ENCODE measurements at regions not wholly inside any gene's neighbourhood (a gene's known extent, or its start where the extent isn't known, plus 50 kb on each side); places are given as distances from the start of the nearest gene placed in this dataset.
"Not testable (repeated sequence)": the region's sequence is repeated elsewhere in the genome, so short reads cannot be mapped to it uniquely, and the experiment has no call there.

DNA sequence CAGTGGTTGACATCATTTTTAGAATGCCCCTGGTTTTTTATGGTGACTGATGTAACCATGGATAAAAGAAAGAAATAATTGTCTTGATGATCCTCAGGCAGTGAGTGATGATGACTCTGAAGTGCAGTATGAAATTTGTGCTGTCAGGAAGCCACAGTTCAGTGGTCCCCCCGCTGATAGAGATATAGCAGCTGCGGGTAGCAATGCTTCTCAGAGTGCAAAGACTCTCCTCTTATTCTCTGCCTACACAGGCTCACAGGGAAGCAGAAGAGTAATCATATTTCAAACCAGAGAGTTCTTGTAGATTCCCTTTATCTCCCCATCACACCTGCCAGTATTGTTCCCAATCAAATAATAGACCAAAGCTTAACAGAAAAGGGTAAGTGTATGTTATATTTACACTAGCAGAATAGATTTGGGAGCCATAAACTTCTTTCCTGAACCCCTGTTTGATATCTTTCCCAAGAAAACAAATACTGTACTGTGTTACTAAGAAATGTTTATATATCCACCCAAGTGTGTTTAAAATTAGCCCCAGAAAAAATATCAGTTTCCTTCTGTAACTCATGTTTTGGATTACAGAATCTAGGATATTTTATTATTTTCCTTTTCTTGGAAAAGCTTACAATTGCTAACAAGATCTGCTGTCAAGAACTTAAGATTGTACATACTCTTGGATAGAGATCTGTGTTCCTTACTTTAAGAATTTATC, 1817.4 kb upstream of the FLRT2 start:
- peaks cover 5 to 10% of the 10 kb centered on the region in 2 donors for H3K9me3 Mint-ChIP-seq
- DNase-seq = no peak

DNA sequence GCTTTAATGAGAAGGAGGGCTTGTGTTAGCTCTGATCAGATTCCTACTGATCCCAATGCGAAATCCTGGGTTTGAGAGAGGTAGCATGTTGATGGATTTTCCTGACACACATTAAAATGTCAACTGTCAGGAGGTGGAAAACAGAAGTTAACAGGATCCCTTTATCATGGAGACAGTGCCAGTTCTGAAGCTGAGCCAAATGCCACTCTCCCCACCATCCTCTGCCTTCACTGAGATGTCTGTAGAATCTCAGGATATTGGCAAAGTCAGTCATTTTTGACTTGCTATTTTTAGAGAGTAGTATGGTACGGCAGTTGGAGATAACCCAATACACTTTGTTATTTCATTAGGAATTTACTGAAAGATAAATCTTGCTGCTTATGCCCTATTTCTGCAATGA, 1816.2 kb upstream of the FLRT2 start:
- Mint-ChIP-seq H3K27me3 (ENCODE audit: low read depth) (no peaks in the 10 kb centered on the region), H3K9me3 (peaks cover 5 to 9% of the 10 kb centered on the region in 2 donors)

More for the DNA sequence above, 1817.4 kb upstream of the FLRT2 start:
- Mint-ChIP-seq H3K27ac (no peak overlapping the region), H3K36me3 (ENCODE audit: insufficient read depth in 2 of 2) (no peaks in the 10 kb centered on the region), H3K4me1 (ENCODE audit: low read depth) (no peaks in the 10 kb centered on the region), H3K4me3 (no peak overlapping the region), H3K27me3 (ENCODE audit: low read depth) (no peaks in the 10 kb centered on the region)
- no peak for ATAC-seq (replicated peaks in 1 of 2)

DNA sequence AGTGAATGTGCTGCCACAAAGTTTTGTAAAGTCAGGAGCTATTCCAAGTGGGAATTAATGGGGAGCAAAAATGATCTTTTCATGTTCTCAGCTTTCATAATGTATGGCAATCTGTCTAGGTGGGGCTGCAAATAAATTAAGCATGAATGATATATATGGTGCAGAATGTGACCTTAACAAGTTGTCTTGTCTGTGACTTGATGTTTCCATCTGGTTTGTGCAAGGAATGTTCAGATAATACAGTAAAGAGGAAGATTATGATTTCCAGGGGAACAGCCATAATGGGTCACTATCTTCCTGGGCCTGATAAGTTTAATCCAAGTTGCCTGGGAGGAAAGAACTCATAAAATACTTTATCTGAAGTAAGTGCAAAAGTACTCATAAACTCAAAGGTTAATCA, 1815.8 kb upstream of the FLRT2 start:
- Mint-ChIP-seq H3K27ac (no peak overlapping the region), H3K4me1 (ENCODE audit: low read depth) (no peaks in the 10 kb centered on the region), H3K36me3 (ENCODE audit: insufficient read depth in 2 of 2) (no peaks in the 10 kb centered on the region), H3K4me3 (no peak overlapping the region), H3K9me3 (peaks cover 5 to 7% of the 10 kb centered on the region in 2 donors), H3K27me3 (ENCODE audit: low read depth) (no peaks in the 10 kb centered on the region)
- no peak for ATAC-seq (replicated peaks in 1 of 2)
- no peak for DNase-seq

More for the DNA sequence above, 1816.2 kb upstream of the FLRT2 start:
- no peak for ATAC-seq (replicated peaks in 1 of 2)
- no peak overlapping the region for H3K4me3 Mint-ChIP-seq
- no peaks in the 10 kb centered on the region for H3K4me1 Mint-ChIP-seq (ENCODE audit: low read depth)
- no peaks in the 10 kb centered on the region for H3K36me3 Mint-ChIP-seq (ENCODE audit: insufficient read depth in 2 of 2)
- DNase-seq = no peak
- no peak overlapping the region for H3K27ac Mint-ChIP-seq

DNA sequence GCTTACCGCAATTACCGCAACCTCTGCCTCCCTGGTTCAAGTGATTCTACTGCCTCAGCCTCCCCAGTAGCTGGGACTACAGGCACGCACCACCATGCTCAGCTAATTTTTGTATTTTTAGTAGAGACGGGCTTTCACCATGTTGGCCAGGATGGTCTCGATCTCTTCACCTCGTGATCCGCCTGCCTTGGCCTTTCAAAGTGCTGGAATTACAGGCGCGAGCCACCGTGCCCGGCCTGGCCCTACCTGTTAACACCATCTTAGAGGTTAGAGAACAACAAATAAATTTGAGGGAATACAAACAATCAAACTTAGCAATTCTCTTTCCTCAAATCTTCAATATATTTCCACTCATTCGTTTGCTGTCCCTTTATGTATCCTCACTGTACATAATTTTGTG, 1810.5 kb upstream of the FLRT2 start:
- not testable (repeated sequence) for H3K36me3 Mint-ChIP-seq (ENCODE audit: insufficient read depth in 2 of 2); H3K9me3 Mint-ChIP-seq; H3K4me3 Mint-ChIP-seq; DNase-seq; H3K27me3 Mint-ChIP-seq (ENCODE audit: low read depth); H3K4me1 Mint-ChIP-seq (ENCODE audit: low read depth); ATAC-seq (replicated peaks in 1 of 2); H3K27ac Mint-ChIP-seq

DNA sequence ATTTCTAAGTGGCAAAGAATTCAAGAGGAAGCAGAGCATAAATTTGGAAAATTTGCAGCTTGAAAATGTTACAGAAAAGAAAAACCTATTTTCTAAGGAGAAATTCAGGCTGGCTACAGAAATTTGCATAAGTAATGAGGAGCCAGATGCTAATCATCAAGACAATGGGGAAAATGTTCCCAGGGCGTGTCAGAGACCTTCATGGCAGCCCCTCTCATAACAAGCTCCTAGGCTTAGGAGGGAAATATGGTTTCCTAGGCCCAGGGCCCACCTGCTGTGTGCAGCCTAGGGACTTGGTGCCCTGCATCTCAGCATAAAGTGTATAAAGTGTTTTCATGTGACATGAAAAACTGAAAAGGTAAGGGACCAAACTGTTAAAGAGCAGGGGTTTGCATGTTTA, 1796.3 kb upstream of the FLRT2 start:
- H3K9me3 Mint-ChIP-seq = peaks cover 17 to 21% of the 10 kb centered on the region in 2 donors
- no peaks in the 10 kb centered on the region for H3K27me3 Mint-ChIP-seq (ENCODE audit: low read depth)
- peaks cover 0 to 1% of the 10 kb centered on the region in 2 donors for H3K36me3 Mint-ChIP-seq (ENCODE audit: insufficient read depth in 2 of 2)
- ATAC-seq (replicated peaks in 1 of 2) = no peak
- DNase-seq = no peak
- no peaks in the 10 kb centered on the region for H3K4me1 Mint-ChIP-seq (ENCODE audit: low read depth)
- H3K4me3 Mint-ChIP-seq = no peak overlapping the region
- no peak overlapping the region for H3K27ac Mint-ChIP-seq

DNA sequence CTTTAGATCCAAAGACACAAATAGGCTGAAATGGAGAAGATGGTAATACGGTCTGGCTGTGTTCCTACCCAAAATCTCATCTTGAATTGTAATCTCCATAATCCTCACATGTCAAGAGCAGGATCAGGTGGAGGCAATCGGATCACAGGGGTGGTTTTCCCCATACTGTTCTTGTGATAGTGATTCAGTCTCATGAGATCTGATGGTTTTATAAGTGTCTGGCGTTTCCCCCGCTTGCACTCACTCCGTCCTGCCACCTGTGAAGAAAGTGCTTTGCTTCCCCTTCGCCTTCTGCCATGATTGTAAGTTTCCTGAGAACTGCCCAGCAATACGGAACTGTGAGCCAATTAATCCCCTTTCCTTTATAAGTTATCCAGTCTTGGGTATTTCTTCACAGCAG, 1795.5 kb upstream of the FLRT2 start:
- Mint-ChIP-seq H3K27ac (no peak overlapping the region), H3K27me3 (ENCODE audit: low read depth) (no peaks in the 10 kb centered on the region), H3K9me3 (peaks cover 17 to 21% of the 10 kb centered on the region in 2 donors), H3K4me3 (no peak overlapping the region), H3K4me1 (ENCODE audit: low read depth) (no peaks in the 10 kb centered on the region), H3K36me3 (ENCODE audit: insufficient read depth in 2 of 2) (peaks cover 0 to 1% of the 10 kb centered on the region in 2 donors)
- no peak for ATAC-seq (replicated peaks in 1 of 2)
- no peak for DNase-seq

DNA sequence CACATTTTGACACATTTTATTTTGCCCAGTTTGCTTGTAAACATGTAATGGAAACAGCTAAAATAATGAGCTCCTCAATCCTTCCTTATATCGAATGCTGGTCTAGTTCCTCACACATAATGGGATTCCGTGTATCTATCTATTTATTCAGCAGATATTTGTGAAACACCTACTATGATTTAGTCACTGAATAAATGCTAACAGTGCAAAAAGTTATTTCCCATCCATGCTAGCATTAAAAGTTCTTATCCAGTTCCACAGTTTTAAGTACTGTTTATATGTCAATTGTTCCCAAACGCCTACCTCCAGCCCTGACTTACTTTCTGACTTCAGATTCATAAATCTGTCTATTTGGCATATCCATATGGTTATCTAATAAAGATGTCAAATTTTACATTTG, 1788.7 kb upstream of the FLRT2 start:
- Mint-ChIP-seq H3K4me1 (ENCODE audit: low read depth) (no peaks in the 10 kb centered on the region), H3K36me3 (ENCODE audit: insufficient read depth in 2 of 2) (no peaks in the 10 kb centered on the region), H3K27ac (no peak overlapping the region), H3K4me3 (no peak overlapping the region), H3K27me3 (ENCODE audit: low read depth) (no peaks in the 10 kb centered on the region), H3K9me3 (peaks cover 3 to 9% of the 10 kb centered on the region in 2 donors)
- DNase-seq = no peak
- ATAC-seq (replicated peaks in 1 of 2) = no peak

DNA sequence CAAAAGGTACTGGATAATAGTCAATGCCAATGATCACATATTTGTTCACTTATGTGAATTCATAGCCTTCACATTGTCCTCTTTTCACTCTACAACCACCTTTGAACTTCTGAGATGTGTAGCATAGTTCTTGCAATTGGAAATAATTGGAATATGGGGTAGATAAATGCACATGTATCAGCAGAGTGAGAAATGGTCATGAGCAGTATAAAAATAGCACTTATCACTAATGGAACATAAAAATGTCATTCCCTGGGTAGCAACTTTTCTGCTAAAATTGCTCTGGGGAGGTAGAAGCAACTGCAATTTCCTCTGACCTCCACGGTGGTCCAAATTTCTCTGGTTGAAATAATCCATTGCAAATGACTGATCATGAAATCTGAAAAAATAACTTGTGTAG, 1785.7 kb upstream of the FLRT2 start:
- DNase-seq = no peak
- H3K27me3 Mint-ChIP-seq (ENCODE audit: low read depth) = no peaks in the 10 kb centered on the region
- H3K27ac Mint-ChIP-seq = no peak overlapping the region
- H3K36me3 Mint-ChIP-seq (ENCODE audit: insufficient read depth in 2 of 2) = no peaks in the 10 kb centered on the region
- H3K4me1 Mint-ChIP-seq (ENCODE audit: low read depth) = no peaks in the 10 kb centered on the region
- peaks cover 1 to 9% of the 10 kb centered on the region in 2 donors for H3K9me3 Mint-ChIP-seq
- no peak overlapping the region for H3K4me3 Mint-ChIP-seq
- no peak for ATAC-seq (replicated peaks in 1 of 2)

DNA sequence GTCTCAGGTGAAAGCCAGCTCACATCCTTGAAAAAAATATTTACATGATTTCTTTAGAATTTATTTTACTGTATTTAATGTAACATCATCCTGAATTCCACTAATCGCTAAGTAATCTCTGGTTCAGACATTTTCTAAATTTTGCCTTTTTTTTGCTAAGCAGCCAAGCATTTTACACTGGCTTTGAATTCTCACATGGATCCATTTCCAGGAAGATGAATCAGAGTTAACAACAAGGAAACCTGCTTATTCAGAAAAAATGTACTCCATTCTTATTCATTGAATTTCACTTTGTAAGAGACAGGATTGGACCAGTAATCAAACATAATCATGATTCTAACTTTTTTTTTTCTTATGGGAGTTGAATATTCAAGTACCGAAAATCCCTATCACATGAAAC, 1785.1 kb upstream of the FLRT2 start:
- Mint-ChIP-seq H3K36me3 (ENCODE audit: insufficient read depth in 2 of 2) (no peaks in the 10 kb centered on the region), H3K27ac (no peak overlapping the region), H3K4me3 (no peak overlapping the region), H3K4me1 (ENCODE audit: low read depth) (no peaks in the 10 kb centered on the region), H3K27me3 (ENCODE audit: low read depth) (no peaks in the 10 kb centered on the region), H3K9me3 (peaks cover 1 to 9% of the 10 kb centered on the region in 2 donors)
- DNase-seq (no peak), ATAC-seq (replicated peaks in 1 of 2) (no peak)

DNA sequence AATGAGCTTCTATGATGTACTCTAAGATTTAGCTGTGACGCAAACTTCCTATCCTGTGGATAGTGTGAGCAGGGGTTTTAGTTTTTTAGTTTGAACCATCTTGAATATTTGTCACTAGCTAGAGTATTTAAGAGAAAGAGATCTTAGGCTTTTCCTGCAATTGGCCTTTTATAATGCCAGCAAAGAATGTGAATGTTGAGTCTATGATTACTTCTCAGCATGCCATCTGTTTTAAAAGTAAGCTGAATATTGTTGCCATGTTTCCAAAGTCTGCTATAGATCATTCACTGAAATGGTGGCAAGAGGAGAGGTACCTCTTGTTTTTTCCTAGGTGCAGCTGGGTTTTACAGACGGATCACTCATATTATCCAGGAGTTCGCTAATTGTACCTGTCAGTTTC, 1783.6 kb upstream of the FLRT2 start:
- ATAC-seq (replicated peaks in 1 of 2) (no peak), DNase-seq (no peak)
- H3K4me1 Mint-ChIP-seq (ENCODE audit: low read depth) = no peaks in the 10 kb centered on the region
- peaks cover 1 to 8% of the 10 kb centered on the region in 2 donors for H3K9me3 Mint-ChIP-seq
- no peak overlapping the region for H3K27ac Mint-ChIP-seq
- no peaks in the 10 kb centered on the region for H3K27me3 Mint-ChIP-seq (ENCODE audit: low read depth)
- no peaks in the 10 kb centered on the region for H3K36me3 Mint-ChIP-seq (ENCODE audit: insufficient read depth in 2 of 2)
- H3K4me3 Mint-ChIP-seq = no peak overlapping the region

DNA sequence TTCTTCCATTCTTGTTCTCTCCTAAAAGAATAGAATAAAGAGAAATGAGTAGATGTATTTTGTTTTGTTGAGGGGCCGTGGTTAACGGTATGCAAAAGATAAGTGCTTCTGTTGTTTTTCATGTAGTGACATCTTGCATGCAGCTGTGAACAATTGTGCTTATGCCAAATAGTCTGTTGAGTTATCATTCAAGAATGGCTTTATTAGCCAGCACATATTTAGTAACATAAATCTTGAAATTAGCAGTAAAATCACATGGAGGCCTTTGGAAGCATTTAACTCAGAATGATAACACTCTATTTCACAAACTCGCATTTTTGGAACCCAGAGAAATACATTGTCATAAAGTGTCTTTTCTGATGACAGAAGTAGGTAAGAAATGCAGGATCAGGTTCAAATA, 1772.0 kb upstream of the FLRT2 start:
- H3K36me3 Mint-ChIP-seq (ENCODE audit: insufficient read depth in 2 of 2) = no peaks in the 10 kb centered on the region
- DNase-seq (no peak), ATAC-seq (replicated peaks in 1 of 2) (no peak)
- no peak overlapping the region for H3K27ac Mint-ChIP-seq
- H3K27me3 Mint-ChIP-seq (ENCODE audit: low read depth) = no peaks in the 10 kb centered on the region
- peaks cover 0 to 2% of the 10 kb centered on the region in 2 donors for H3K9me3 Mint-ChIP-seq
- no peaks in the 10 kb centered on the region for H3K4me1 Mint-ChIP-seq (ENCODE audit: low read depth)
- H3K4me3 Mint-ChIP-seq = no peak overlapping the region

DNA sequence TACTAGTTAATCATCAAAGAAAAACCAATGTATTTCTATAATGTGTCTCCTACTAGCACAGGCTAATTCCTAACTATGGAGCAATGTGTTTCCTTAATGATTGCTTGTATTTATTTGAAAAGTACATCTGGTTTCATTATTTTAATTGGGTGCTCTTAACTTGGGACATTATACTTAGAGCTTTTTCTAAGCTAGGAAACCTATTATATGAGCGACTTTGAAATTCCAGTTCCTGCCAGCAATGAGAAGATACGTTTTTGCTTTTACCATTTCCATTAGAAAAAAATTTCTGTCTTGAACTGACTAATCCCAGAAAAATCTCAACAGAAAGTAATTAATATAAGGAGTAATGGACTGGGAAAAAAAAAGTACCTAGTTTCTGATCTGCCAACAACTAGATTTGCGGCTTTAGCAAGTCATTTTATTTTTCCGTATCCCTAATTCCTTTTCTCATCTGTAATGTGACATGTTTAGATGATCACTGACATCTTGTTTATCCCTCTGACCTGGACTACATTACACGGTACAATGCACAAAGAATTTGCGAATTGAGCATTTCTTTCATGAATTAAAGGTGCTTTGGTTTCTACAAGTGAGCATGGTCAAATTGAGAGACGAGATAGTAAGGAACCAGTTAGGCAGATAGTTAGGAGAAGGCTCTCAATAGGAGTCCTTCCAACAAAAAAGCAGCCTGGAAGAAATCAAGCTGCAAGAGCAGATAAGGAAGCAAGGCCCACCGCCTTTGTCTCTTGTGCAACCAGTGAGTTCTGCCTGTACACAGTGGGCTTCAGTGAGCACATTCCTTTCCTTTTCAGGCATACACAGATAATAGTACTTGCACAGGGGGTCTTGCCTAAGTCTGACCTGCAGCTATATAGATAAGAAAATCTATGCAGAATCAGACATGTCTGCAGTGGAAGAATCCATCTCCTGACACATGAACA, 1765.0 kb upstream of the FLRT2 start:
- Mint-ChIP-seq H3K27me3 (ENCODE audit: low read depth) (no peaks in the 10 kb centered on the region), H3K27ac (no peak overlapping the region), H3K4me1 (ENCODE audit: low read depth) (no peaks in the 10 kb centered on the region), H3K36me3 (ENCODE audit: insufficient read depth in 2 of 2) (no peaks in the 10 kb centered on the region), H3K4me3 (no peak overlapping the region), H3K9me3 (peaks cover 0 to 3% of the 10 kb centered on the region in 2 donors)
- DNase-seq = no peak
- ATAC-seq (replicated peaks in 1 of 2) = no peak

DNA sequence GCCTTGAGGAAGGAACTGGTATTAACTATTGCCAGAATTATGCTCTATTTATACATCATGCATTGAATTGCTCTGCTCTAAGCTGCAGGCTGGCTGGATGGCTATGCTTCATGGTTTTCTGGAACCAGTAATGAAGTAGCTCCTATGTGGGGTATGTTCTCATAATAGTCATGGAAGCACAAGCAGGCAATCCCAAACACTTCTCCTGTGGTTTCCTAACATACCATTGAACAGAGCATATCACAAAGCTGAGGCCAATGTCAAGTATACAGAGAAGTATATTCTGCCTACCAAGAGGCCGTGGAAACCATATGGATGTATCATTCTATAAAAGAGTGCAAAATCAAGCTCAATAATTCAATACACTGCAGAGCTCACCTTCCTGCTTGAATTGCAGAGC, 1752.4 kb upstream of the FLRT2 start:
- H3K9me3 Mint-ChIP-seq = peaks cover 7 to 10% of the 10 kb centered on the region in 2 donors
- H3K4me3 Mint-ChIP-seq = no peak overlapping the region
- H3K27me3 Mint-ChIP-seq (ENCODE audit: low read depth) = no peaks in the 10 kb centered on the region
- no peak overlapping the region for H3K27ac Mint-ChIP-seq
- no peaks in the 10 kb centered on the region for H3K4me1 Mint-ChIP-seq (ENCODE audit: low read depth)
- DNase-seq (no peak), ATAC-seq (replicated peaks in 1 of 2) (no peak)
- no peaks in the 10 kb centered on the region for H3K36me3 Mint-ChIP-seq (ENCODE audit: insufficient read depth in 2 of 2)

Data from activated T-cell treated with anti-CD3 and anti-CD28 coated beads, Interleukin-2, amount 50 U/mL, for 72 hours (primary cell).